HEK293 (cell line): ENCODE measurements at regions not wholly inside any gene's neighbourhood (a gene's known extent, or its start where the extent isn't known, plus 50 kb on each side); places are given as distances from the start of the nearest gene placed in this dataset.

Experiments
- CTCF ChIA-PET: fragments of 350-600 bp; formaldehyde crosslinking; extraction: SDS; loops from one replicate; lab custom pipeline; 2021; ENCODE audit warnings: antibody characterized with exemption; lab: Yijun Ruan, JAX
- POLR2A ChIA-PET: fragments of 300-600 bp; formaldehyde crosslinking; extraction: SDS; loops from one replicate; lab custom pipeline; 2020; ENCODE audit warnings: antibody characterized with exemption, inconsistent platforms; lab: Yijun Ruan, JAX
- H3K27ac ChIP-seq: fragments of 200-500 bp; sonication (Bioruptor generic); 2 replicates; pipeline ENCODE4 v1.5.1; 2014; ENCODE audit warnings: low read depth, low read length, control low read depth, inconsistent platforms; ENCODE audit errors: extremely low read depth
- H3K36me3 ChIP-seq, 2 experiments: fragments of 200-500 bp in 1 of 2; sonication (Bioruptor generic) in 1 of 2; 1 replicate in 1 of 2; 2 replicates in 1 of 2; pipeline ENCODE4 v1.5.1; 2014 to 2017; ENCODE audit warnings: inconsistent platforms in 2 of 2, low read length in 2 of 2; ENCODE audit not compliant: control insufficient read depth in 2 of 2, insufficient read depth in 1 of 2
- H3K4me1 ChIP-seq: fragments of 200-500 bp; sonication (Bioruptor generic); 2 replicates; pipeline ENCODE4 v1.5.1; 2014; ENCODE audit warnings: mild to moderate bottlenecking, low read length, inconsistent platforms; ENCODE audit not compliant: control insufficient read depth, insufficient read depth
- H3K4me3 ChIP-seq: 2 replicates; pipeline ENCODE4 v1.5.1; 2011; ENCODE audit warnings: low read depth, mild to moderate bottlenecking, control low read depth, low read length, moderate library complexity
- H3K9me3 ChIP-seq: fragments of 200-500 bp; sonication (Bioruptor generic); 2 replicates; pipeline ENCODE4 v1.5.1; 2014; ENCODE audit warnings: low read depth, low read length, inconsistent platforms; ENCODE audit not compliant: control insufficient read depth, insufficient read depth
- RBAK ChIP-seq: fragments of 450-650 bp; formaldehyde crosslinking; IDR thresholded peaks from 2 replicates; pipeline ENCODE4 v1.5.1; 2016; ENCODE audit warnings: missing biosample characterization, missing genetic modification characterization
- REPIN1 ChIP-seq: fragments of 450-650 bp; formaldehyde crosslinking; IDR thresholded peaks from 2 replicates; pipeline ENCODE4 v1.5.1; 2017; ENCODE audit warnings: missing biosample characterization, missing genetic modification characterization, low read depth
- YY1 ChIP-seq: fragments of 450-650 bp; formaldehyde crosslinking; IDR thresholded peaks from 2 replicates; pipeline ENCODE4 v1.5.1; 2018; ENCODE audit warnings: missing biosample characterization, missing genetic modification characterization
- ZBTB8A ChIP-seq: fragments of 450-650 bp; formaldehyde crosslinking; IDR thresholded peaks from 2 replicates; pipeline ENCODE4 v1.5.1; 2016; ENCODE audit warnings: missing biosample characterization, missing genetic modification characterization
- ZFHX2 ChIP-seq: fragments of 450-650 bp; formaldehyde crosslinking; conservative IDR thresholded peaks from 2 replicates; pipeline ENCODE4 v1.5.1; 2016; ENCODE audit warnings: missing biosample characterization, missing genetic modification characterization
- ZNF10 ChIP-seq: fragments of 450-650 bp; formaldehyde crosslinking; IDR thresholded peaks from 2 replicates; pipeline ENCODE4 v1.5.1; 2017; ENCODE audit warnings: missing biosample characterization, missing genetic modification characterization
- ZNF132 ChIP-seq: fragments of 450-650 bp; formaldehyde crosslinking; IDR thresholded peaks from 2 replicates; pipeline ENCODE4 v1.5.1; 2017; ENCODE audit warnings: missing biosample characterization, missing genetic modification characterization, borderline replicate concordance
- ZNF133 ChIP-seq: fragments of 450-650 bp; formaldehyde crosslinking; IDR thresholded peaks from 2 replicates; pipeline ENCODE4 v1.5.1; 2016; ENCODE audit warnings: missing biosample characterization, missing genetic modification characterization
- ZNF146 ChIP-seq: fragments of 450-650 bp; formaldehyde crosslinking; IDR thresholded peaks from 2 replicates; pipeline ENCODE4 v1.5.1; 2016; ENCODE audit warnings: missing biosample characterization, missing genetic modification characterization
- ZNF155 ChIP-seq: fragments of 450-650 bp; formaldehyde crosslinking; IDR thresholded peaks from 2 replicates; pipeline ENCODE4 v1.5.1; 2016; ENCODE audit warnings: missing biosample characterization, missing genetic modification characterization
- ZNF23 ChIP-seq: fragments of 450-650 bp; formaldehyde crosslinking; IDR thresholded peaks from 2 replicates; pipeline ENCODE4 v1.5.1; 2016; ENCODE audit warnings: missing biosample characterization, missing genetic modification characterization, borderline replicate concordance
- ZNF24 ChIP-seq: fragments of 450-650 bp; formaldehyde crosslinking; IDR thresholded peaks from 2 replicates; pipeline ENCODE4 v1.5.1; 2016; ENCODE audit warnings: missing biosample characterization, missing genetic modification characterization
- ZNF311 ChIP-seq: fragments of 450-650 bp; formaldehyde crosslinking; IDR thresholded peaks from 2 replicates; pipeline ENCODE4 v1.5.1; 2017; ENCODE audit warnings: missing biosample characterization, missing genetic modification characterization, borderline replicate concordance
- ZNF324 ChIP-seq: fragments of 450-650 bp; formaldehyde crosslinking; IDR thresholded peaks from 2 replicates; pipeline ENCODE4 v1.5.1; 2016; ENCODE audit warnings: missing biosample characterization, missing genetic modification characterization
- ZNF416 ChIP-seq: fragments of 450-650 bp; formaldehyde crosslinking; IDR thresholded peaks from 2 replicates; pipeline ENCODE4 v1.5.1; 2016; ENCODE audit warnings: missing biosample characterization, missing genetic modification characterization
- ZNF423 ChIP-seq: fragments of 450-650 bp; formaldehyde crosslinking; IDR thresholded peaks from 2 replicates; pipeline ENCODE4 v1.5.1; 2016; ENCODE audit warnings: missing biosample characterization, missing genetic modification characterization
- ZNF530 ChIP-seq: fragments of 450-650 bp; formaldehyde crosslinking; IDR thresholded peaks from 2 replicates; pipeline ENCODE4 v1.5.1; 2016; ENCODE audit warnings: low read depth, missing biosample characterization, missing genetic modification characterization
- ZNF600 ChIP-seq: fragments of 450-650 bp; formaldehyde crosslinking; IDR thresholded peaks from 2 replicates; pipeline ENCODE4 v1.5.1; 2016; ENCODE audit warnings: missing biosample characterization, missing genetic modification characterization
- ZNF747 ChIP-seq: fragments of 450-650 bp; formaldehyde crosslinking; IDR thresholded peaks from 2 replicates; pipeline ENCODE4 v1.5.1; 2016; ENCODE audit warnings: missing biosample characterization, missing genetic modification characterization
- ZNF776 ChIP-seq: fragments of 450-650 bp; formaldehyde crosslinking; IDR thresholded peaks from 2 replicates; pipeline ENCODE4 v1.5.0; 2017; ENCODE audit warnings: missing biosample characterization, missing genetic modification characterization, borderline replicate concordance
- TF ChIP-seq, protein P1 (sequence below): fragments of 450-650 bp; formaldehyde crosslinking; IDR thresholded peaks from 2 replicates; pipeline ENCODE4 v1.5.1; 2016; ENCODE audit warnings: missing biosample characterization, missing genetic modification characterization
- TF ChIP-seq, protein P2 (sequence below): fragments of 450-650 bp; formaldehyde crosslinking; IDR thresholded peaks from 2 replicates; pipeline ENCODE4 v1.5.1; 2016; ENCODE audit warnings: missing biosample characterization, missing genetic modification characterization
- TF ChIP-seq, protein P3 (sequence below): sonication (generic); formaldehyde crosslinking; IDR thresholded peaks from 2 replicates; pipeline ENCODE4 v1.8.1; 2022; ENCODE audit warnings: mild to moderate bottlenecking, moderate library complexity, missing genetic modification reagents
- TF ChIP-seq, protein P4 (sequence below): fragments of 450-650 bp; formaldehyde crosslinking; IDR thresholded peaks from 2 replicates; pipeline ENCODE4 v1.5.1; 2017; ENCODE audit warnings: missing biosample characterization, missing genetic modification characterization
- TF ChIP-seq, protein P5 (sequence below): fragments of 450-650 bp; IDR thresholded peaks from 2 replicates; pipeline ENCODE4 v1.5.1; 2018; ENCODE audit warnings: missing biosample characterization, missing genetic modification characterization

DNA sequence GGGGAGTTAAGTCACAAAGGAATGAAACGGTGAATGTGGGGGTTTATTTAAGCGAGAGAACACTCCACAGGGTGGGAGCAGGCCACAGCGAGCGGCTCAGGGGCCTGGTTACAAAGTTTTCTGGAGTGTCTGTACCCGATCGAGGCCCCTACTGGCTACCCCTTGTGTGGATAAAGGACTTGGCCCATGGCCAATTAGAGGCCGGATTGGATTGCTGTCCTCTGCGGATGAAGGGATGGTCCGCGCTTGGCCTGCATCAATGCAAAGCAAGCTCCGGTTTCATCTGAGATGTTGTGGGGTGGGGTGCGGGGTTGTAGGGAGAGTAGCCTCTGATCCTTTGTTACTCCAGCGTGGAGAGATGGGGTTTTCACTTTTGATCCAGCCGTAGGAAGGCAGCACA lies 1574.5 kb upstream of the TENM3 start (continued):
- TF ChIP-seq, protein P1, sequence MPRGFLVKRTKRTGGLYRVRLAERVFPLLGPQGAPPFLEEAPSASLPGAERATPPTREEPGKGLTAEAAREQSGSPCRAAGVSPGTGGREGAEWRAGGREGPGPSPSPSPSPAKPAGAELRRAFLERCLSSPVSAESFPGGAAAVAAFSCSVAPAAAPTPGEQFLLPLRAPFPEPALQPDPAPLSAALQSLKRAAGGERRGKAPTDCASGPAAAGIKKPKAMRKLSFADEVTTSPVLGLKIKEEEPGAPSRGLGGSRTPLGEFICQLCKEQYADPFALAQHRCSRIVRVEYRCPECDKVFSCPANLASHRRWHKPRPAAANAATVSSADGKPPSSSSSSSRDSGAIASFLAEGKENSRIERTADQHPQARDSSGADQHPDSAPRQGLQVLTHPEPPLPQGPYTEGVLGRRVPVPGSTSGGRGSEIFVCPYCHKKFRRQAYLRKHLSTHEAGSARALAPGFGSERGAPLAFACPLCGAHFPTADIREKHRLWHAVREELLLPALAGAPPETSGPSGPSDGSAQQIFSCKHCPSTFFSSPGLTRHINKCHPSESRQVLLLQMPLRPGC (tag by site-specific recombination) = no peak

DNA sequence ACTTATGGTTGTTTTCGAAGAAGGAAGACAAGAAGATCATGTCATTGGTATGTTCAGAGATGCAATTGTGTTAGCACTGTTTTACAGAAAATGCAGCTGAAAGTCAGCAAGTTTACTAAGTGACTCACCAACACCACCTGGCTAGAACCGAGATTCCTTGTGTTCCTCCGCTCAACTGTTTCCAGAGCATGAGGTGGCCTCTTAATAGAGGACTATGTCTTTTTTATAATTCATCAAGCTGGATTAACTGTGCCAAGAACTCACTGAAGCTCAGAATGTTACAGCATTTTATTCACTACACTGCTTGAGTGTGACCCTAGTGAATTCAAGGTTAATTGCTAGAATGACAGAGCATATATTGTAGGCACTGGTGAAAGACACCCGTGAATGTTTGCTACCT lies 1573.5 kb upstream of the TENM3 start:
- CTCF ChIA-PET = interaction anchor here (0.5 kb wide), 1 partner anchor 475 kb away, joined by 3 read pairs; no protein-coding TSS in a partner anchor

DNA sequence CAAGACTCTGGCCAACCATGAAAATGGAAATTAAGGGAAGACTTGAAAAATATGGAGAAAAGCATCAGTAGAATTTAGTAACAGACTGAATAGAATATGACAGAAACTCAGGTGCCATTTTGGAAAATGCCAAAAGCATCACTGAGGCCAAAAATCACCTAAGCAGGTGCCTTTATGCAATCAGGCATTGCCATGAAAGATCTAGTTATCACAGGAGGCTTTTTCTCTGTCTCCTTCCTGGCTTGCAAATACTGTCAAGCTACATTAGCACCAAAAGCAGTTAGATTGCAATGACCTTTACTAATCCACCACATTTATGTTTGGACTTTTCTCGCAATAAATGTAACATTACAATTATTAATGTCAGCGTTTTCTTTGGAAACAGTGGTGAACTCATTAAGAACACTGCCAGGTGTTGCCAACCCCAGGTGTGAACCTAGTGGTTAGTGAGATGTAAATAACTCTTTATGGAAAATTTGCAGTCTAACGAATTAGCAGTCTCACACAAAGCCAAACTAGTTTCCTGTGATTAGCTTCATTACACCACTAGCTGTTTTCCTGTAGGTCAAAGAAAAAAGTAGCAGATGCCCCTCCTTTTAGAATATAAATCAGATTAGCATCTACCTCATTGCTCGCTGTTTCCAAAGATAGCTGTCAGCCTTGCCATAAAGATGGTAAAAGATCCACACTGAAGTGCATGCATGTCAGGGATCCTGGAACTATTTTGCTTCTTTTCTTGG lies 1568.4 kb upstream of the TENM3 start:
- Histone ChIP-seq H3K27ac (no peak overlapping the region), H3K9me3 (no peaks in the 10 kb centered on the region), H3K4me3 (no peak overlapping the region), H3K36me3 (no peaks in the 10 kb centered on the region), H3K4me1 (no peaks in the 10 kb centered on the region)
- CTCF ChIA-PET = no interaction called here
- TF ChIP-seq ZNF132 (no peak), ZNF133 (tag by site-specific recombination) (no peak), ZNF23 (tag by site-specific recombination) (no peak), REPIN1 (no peak), RBAK (no peak), ZBTB8A (no peak), ZNF423 (no peak), ZNF146 (tag by site-specific recombination) (no peak), ZNF530 (tag by site-specific recombination) (no peak), YY1 (tag by site-specific recombination) (no peak), ZNF311 (tag by site-specific recombination) (no peak), ZNF24 (tag by site-specific recombination) (no peak), ZNF776 (tag by site-specific recombination) (no peak)
- TF ChIP-seq, protein P2, sequence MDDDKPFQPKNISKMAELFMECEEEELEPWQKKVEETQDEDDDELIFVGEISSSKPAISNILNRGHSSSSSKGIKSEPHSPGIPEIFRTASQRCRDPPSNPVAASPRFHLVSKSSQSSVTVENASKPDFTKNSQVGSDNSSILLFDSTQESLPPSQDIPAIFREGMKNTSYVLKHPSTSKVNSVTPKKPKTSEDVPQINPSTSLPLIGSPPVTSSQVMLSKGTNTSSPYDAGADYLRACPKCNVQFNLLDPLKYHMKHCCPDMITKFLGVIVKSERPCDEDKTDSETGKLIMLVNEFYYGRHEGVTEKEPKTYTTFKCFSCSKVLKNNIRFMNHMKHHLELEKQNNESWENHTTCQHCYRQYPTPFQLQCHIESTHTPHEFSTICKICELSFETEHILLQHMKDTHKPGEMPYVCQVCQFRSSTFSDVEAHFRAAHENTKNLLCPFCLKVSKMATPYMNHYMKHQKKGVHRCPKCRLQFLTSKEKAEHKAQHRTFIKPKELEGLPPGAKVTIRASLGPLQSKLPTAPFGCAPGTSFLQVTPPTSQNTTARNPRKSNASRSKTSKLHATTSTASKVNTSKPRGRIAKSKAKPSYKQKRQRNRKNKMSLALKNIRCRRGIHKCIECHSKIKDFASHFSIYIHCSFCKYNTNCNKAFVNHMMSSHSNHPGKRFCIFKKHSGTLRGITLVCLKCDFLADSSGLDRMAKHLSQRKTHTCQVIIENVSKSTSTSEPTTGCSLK (tag by site-specific recombination) = no peak
- TF ChIP-seq, protein P3, sequence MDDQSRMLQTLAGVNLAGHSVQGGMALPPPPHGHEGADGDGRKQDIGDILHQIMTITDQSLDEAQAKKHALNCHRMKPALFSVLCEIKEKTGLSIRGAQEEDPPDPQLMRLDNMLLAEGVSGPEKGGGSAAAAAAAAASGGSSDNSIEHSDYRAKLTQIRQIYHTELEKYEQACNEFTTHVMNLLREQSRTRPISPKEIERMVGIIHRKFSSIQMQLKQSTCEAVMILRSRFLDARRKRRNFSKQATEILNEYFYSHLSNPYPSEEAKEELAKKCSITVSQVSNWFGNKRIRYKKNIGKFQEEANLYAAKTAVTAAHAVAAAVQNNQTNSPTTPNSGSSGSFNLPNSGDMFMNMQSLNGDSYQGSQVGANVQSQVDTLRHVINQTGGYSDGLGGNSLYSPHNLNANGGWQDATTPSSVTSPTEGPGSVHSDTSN = no peak
- POLR2A ChIA-PET = no interaction called here

More for the DNA sequence above, 1573.5 kb upstream of the TENM3 start:
- Histone ChIP-seq H3K27ac (no peak overlapping the region), H3K4me1 (no peaks in the 10 kb centered on the region), H3K9me3 (no peaks in the 10 kb centered on the region), H3K4me3 (no peak overlapping the region), H3K36me3 (no peaks in the 10 kb centered on the region)
- POLR2A ChIA-PET = no interaction called here
- no peak for TF ChIP-seq ZFHX2 (tag by site-specific recombination)
- no peak for TF ChIP-seq ZNF155 (tag by site-specific recombination)
- TF ChIP-seq ZNF776 (tag by site-specific recombination) = no peak
- no peak for TF ChIP-seq ZNF10 (tag by site-specific recombination)
- TF ChIP-seq ZNF747 = no peak
- TF ChIP-seq, protein P4, sequence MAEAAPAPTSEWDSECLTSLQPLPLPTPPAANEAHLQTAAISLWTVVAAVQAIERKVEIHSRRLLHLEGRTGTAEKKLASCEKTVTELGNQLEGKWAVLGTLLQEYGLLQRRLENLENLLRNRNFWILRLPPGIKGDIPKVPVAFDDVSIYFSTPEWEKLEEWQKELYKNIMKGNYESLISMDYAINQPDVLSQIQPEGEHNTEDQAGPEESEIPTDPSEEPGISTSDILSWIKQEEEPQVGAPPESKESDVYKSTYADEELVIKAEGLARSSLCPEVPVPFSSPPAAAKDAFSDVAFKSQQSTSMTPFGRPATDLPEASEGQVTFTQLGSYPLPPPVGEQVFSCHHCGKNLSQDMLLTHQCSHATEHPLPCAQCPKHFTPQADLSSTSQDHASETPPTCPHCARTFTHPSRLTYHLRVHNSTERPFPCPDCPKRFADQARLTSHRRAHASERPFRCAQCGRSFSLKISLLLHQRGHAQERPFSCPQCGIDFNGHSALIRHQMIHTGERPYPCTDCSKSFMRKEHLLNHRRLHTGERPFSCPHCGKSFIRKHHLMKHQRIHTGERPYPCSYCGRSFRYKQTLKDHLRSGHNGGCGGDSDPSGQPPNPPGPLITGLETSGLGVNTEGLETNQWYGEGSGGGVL = no peak
- no peak for TF ChIP-seq ZNF416 (tag by site-specific recombination)
- TF ChIP-seq ZNF324 (tag by site-specific recombination) = no peak
- TF ChIP-seq, protein P5, sequence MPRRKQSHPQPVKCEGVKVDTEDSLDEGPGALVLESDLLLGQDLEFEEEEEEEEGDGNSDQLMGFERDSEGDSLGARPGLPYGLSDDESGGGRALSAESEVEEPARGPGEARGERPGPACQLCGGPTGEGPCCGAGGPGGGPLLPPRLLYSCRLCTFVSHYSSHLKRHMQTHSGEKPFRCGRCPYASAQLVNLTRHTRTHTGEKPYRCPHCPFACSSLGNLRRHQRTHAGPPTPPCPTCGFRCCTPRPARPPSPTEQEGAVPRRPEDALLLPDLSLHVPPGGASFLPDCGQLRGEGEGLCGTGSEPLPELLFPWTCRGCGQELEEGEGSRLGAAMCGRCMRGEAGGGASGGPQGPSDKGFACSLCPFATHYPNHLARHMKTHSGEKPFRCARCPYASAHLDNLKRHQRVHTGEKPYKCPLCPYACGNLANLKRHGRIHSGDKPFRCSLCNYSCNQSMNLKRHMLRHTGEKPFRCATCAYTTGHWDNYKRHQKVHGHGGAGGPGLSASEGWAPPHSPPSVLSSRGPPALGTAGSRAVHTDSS = no peak
- TF ChIP-seq ZNF600 (tag by site-specific recombination) = no peak
